ENCODE measurements at regions not wholly inside any gene's neighbourhood (a gene's known extent, or its start where the extent isn't known, plus 50 kb on each side); places are given as distances from the start of the nearest gene placed in this dataset.

GRCh38 chr6:14422917-14423316 is 305.3 kb downstream of the CD83 start:
- TF ChIP-seq CTCF (IDR thresholded peaks at IDR 0.05 in 4 of 5, conservative IDR thresholded peaks at IDR 0.05 in 1 of 5), result no peak
- no peak for TF ChIP-seq POLR2A (IDR thresholded peaks at IDR 0.05)
